Kidney capillary endothelial cell (primary cell): ENCODE measurements at regions not wholly inside any gene's neighbourhood (a gene's known extent, or its start where the extent isn't known, plus 50 kb on each side); places are given as distances from the start of the nearest gene placed in this dataset.

Experiments
- DNase-seq: peaks from one replicate; pipeline ENCODE4 v3.0.0-alpha.2; 2018; ENCODE audit warnings: low spot score

DNA sequence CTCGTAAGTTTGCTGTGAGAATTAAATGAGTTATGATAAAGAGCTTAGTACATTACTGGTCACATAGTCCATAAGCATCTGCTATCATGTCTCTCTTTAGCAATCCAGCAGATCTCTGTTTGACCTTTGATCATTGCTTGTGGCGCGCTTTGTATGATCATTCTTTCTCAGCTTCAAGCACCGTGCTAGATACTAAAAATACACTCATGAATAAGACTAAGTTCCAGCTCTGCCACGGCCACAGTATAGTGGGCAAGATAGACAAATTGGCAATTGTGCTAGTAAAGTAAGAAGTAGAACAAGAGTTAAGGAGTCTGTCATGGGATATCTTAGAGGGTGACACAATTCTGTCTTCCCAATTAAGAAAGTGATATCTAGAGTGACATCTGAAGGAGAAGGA, 75.2 kb upstream of the ADGRF1 start:
- DNase-seq: no peak

DNA sequence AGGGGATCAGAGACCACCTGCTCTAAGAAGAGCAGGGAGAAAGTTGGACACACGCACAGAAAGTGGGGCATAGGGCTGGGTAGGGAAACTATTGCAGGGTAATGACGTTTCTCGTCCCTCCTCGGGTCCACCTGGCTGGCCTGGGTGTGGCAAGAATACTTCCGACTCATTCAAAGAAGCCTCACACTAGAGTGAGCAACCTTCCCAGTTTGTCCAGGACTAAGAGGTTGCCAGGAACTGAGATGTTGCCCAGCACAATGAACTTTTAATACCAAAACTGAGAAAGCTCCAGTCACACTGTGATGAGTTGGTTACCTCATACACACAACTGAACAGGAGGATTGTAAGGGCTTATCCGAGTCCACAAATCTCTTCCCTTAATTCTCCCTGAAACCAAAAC, 74.5 kb upstream of the ADGRF1 start:
- no peak for DNase-seq

DNA sequence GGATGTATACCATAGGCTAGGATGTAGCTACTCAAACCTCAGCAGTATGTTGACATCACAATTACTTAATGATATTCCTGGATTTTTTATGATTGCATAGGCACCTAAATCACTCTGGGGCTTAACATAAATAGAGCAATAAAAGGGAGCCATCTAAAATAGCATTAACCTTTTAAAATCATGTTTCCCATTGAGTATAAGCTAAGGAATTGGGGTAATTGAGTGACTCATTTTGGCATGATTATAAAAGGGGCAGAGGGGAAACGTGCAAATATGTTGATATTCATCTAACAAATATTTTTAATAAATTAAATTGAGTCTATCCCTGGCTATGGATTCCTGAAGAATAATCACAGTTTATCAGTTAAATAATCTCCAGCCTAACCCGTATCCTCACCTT, 74.0 kb upstream of the ADGRF1 start:
- DNase-seq: no peak

DNA sequence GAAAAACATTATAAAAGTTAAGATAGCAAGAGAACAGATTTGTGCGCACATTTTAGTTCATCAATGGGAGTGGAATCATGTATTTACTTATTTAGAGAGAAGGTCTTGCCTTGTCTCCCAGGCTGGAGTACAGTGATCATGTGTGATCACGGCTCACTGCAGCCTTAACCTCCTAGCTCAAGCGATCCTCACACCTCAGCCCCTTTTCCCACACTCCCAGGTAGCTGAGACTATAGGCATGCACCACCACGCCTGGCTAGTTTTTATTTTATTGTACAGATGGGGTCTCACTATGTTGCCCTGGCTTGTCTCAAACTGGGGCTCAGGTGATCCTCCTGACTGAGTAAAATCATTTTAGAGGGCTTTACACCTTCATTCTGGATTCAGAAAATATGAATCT, 72.3 kb upstream of the ADGRF1 start:
- no peak for DNase-seq

DNA sequence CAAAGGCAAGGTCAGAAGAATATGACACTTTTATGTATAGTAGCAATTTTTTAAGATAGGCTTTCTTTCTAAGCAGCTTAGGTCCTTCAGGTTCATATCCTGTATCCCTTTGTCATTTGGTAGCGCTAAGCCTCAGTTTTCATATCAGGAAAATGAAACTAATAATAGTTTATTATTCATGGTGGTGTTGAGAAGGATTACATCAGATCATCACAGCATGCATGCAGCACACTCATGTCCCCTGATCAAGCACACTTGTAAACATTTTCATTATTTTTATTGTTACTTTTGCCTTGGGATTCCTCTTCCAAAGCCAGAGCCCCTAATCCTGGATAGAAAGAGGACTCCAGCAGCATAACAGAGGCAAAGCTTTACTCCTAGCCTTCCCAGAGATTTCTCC, 70.2 kb upstream of the ADGRF1 start:
- no peak for DNase-seq

DNA sequence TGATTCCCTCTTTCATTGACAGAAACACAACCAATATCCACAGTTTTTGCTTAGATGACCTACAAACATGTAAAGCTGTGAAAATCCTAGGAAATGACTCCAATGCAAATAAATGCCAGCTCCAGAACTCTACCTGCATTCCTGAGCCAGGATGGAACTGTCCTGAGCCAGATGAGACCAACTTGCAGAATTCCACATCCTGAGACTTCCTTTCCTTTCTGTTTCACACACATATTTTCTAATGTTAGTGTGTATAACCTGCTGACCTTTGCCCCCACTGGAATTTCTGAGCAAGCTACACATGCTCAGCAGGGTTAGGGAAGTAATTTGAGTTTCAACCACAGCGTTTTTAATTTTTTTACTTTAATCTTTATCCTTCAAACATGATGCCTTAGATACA, 69.6 kb upstream of the ADGRF1 start:
- DNase-seq: no peak

DNA sequence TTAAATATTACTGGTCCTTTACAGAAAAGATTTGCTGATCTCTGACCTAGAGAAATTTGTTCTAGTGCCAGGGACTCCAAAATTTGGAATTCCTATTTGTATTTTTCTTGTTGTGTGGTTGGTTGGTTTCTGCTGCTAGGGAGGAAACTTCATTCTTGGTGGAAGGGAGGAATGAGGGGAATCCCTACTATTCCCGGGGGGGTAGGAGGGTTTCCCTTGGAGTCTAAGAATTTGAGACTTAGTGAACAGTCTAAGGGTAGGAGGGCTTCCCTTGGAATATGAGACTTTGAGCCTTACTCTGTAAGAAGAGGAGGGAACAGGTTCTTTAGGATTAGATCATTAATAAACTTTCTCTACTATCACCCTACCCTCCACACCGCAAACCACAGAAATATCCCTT, 67.1 kb upstream of the ADGRF1 start:
- DNase-seq: no peak

DNA sequence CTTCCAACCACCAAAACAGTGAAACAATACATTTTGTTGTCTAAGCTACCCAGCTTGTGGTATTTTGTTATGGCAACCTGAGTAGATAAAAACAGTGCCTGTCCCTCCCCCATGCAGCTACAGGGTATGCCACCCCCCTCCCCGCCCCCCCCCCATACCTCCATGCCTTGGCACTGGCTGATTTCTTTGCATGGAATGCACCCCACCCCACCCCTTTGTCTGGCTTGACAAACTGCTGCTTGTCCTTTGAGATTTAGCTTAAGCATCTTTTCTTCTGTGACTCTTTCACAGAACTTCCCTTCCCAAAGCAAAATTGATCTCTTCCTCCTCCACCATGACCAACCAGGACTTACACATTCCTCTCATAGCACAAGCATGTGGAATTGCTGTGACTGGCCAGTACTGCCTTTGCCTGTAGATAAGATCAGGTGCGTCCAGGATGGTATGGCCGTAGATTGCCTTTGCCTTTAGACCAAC, 64.6 kb upstream of the ADGRF1 start:
- no peak for DNase-seq

DNA sequence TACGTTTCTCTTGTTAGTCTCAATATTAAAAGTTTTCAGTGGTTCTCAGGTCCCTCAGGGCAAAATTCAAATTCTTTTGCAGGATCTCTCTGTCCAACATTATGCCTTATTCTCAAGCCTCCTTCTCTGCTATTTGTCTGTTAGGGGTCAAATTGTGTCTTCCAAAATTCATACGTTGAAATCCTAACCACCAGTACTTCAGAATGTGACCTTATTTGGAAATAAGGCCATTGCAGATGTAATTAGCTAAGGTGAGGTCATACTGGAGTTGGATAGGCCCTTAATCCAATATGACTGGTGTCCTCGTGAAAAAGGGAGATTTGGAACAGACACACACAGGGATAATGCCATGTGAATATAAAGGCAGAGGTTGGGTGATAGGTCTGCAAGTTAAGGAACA, 64.1 kb upstream of the ADGRF1 start:
- no peak for DNase-seq

DNA sequence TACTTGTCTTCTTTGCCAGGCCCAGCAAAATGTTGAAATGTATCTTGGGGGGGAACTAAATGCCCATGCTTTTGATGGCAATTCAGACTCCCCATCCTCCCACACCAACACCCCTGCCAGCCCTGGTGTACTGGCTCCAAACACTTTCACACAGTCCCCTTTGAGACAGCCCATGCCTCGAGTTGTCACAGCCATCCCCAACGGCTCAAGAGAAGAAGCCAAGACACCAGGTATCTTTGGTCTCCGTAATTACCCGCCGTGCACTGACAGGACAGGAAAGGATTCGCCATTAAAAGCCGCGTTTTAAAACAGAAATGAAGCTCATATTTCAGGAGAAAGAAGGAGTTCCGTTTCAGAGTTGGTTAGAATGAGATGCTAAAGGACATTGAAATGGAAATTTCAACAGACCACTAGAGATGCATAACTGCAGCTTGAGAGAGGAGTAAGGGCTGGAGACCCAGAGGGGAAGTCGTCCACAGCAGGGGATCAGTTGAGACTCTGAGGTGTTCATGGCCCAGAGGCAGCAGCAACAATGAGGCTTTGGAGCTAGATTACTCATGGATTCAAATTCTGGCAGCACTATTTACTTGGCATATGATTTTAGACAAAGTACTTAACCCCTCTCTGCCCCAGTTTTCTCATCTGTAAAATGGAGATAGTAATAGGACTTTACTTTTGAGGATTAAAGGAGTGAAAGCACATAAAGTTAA, 63.5 kb upstream of the ADGRF1 start:
- no peak for DNase-seq

DNA sequence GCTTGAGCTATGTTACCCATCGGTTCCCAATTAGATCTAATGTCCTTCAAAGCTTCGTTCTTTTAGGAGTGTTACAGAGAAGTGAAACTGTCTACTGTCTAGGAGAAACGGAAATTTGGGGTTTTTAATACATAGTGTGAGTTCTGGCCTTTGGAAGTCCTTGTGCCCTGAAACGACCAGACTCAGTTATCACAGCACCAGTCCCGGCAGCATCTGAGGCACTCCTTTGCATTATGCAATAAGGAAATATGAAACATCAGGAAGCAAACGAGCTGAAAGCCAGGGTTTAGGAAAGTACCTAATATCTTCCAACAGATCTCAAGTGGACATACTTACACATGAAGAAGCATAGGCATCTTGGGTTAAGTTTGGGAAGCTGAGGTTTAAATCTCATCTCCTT, 61.8 kb upstream of the ADGRF1 start:
- no peak for DNase-seq

DNA sequence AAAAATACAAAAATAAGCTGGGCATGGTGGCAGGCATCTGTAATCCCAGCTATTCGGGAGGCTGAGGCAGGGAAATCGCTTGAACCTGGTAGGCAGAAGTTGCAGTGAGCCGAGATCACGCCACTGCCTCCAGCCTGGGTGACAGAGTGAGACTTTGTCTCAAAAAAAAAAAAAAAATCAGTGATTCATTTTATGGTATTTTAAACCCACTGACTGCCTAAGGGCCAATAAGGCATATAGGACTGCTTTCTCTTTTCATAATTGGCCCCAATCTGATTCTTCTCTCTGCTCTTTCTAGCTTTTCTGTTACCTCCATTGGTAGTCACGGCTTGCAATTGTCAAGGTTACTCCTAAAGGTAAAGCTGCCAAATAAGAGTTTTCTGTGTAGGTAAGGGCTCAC, 60.2 kb upstream of the ADGRF1 start:
- no peak for DNase-seq

DNA sequence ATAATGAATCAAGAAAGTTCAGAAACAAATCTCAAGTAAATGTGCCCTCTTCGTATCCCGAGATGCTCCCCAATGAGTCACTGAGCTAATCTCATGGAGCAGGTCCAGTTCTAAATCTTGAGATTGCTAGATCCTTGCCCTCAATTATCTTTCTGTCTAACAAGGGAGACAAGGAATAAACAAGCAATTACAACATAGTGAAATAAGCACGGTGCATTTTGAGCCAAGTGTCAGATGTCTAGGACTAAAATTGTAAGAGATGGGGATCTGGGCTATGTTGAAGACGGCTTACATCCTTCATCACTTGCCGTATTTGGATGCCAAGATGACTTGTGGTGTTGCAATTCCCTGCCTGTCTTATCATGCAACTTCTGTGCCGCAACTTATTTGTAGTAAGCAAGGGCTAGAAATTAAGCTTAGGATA, 56.5 kb upstream of the ADGRF1 start:
- no peak for DNase-seq

DNA sequence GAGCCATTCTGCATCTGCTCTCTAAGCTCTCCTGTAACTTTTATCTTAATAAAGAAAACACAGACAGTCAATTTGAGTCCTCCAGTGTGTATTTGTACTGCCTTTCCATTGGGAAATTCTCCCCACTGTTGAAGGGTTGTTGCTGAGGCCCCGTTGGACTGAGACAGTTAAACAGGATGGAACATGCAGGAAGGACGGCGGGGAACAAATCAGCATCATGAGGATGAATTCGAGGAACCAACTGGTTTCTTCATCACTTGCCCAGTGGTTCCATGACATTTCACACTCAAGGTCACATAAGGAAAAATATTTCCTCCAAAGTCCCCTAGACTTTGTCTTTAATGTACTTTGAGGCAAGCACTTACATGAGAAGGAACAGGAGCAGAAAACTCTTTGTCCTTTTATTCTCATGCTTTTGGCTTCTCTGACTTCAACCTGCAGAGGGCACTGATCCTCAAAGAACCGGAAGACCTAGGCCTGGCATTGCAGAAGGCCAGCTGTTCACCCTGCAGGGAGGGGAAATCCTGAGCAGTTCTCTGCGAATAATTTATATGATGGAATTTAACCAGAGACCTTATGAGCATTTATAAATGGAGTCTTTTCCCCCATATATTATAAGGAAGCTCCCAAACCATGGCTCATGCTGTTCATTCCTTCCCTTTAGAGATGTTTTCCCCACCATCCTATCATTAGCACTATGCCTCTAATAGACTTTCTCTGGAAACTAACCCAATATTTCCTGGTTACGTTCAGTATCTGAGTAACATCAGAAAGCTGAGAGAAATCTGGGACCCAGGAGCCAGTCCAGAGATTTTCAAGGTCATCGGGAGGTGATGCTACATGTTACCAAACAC, 55.2 kb upstream of the ADGRF1 start:
- peak; percentile 67 for DNase-seq

DNA sequence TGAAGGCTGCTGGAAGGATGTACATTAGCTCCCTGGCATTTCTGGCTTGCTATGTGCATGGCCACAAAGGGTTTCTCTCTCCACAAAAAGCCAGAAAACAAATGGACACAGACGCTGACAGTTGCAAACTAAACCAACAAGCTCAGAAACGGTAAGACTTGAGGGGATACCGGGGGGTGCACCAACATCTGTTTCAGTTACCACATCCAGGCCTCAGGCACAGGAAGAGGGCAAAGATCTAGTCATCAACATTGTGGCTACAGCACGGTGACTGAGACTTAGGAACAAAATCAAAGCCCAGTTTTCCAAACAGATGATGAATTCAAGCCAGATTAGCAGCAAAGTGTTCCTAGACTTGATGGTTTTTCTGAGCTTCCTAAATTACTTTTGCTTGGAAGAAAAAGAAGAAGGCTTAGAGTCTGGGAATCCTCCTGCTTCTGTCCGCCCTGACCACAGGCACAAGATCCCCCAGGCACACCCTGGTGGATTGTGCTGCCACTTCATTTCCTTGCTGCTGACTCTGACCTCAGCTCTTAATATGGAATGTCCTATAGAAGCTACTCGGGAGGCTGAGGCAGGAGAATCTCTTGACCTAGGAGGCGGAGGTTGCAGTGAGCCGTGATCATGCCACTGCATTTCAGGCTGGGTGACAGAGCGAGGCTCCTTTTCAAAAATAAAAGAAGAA, 54.2 kb upstream of the ADGRF1 start:
- no peak for DNase-seq

DNA sequence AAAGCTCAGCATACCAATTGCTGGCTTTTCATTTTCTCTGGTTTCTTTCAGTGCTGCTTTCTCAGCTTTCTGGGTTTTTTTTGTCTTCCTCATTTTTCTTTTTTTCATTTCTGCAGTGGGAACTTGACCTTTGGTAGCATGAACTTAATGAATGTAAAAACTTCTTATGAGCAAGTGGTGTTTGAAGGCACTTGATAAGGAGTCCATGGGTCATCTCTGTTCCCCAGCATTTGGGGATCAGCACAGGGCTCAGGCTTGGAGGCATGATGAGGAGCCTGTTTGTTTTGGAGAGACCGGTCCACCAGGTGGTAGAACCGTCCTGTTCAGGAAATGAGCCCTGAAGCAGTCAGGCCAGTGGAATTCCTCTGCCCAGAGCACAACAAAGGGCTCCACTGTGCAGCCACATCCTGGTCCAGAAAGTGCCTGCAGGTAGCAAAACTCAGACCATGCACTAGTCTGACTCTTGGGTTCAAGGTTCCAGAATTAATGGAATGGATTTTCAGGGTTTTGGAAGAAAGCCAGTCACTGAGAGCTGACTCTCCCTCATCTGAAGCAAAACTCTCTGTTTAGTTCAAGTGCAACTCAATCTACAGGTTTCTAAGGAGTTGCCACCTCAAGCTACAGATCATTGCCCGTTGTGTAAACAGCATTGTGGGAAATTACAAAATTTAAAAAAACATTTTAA, 52.3 kb upstream of the ADGRF1 start:
- peak; percentile 34 for DNase-seq

DNA sequence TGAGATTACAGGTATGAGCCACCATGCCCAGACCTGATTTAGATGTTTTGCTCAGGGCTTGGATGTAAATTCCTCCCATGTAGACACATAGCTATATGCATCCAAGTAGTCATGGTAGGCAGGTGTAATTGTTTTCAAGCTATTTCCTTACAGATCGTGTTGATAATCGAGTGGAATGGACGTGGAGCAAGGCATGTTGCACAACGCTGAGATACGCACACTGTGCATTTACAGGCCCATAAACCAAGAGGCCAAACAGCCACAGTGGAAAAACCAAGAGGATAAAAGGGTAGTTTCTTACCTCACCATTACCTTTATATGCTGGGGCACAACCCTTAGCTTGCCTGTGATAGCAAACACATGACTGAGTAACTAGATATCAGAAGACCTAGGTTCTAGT, 51.0 kb upstream of the ADGRF1 start:
- DNase-seq: no peak

DNA sequence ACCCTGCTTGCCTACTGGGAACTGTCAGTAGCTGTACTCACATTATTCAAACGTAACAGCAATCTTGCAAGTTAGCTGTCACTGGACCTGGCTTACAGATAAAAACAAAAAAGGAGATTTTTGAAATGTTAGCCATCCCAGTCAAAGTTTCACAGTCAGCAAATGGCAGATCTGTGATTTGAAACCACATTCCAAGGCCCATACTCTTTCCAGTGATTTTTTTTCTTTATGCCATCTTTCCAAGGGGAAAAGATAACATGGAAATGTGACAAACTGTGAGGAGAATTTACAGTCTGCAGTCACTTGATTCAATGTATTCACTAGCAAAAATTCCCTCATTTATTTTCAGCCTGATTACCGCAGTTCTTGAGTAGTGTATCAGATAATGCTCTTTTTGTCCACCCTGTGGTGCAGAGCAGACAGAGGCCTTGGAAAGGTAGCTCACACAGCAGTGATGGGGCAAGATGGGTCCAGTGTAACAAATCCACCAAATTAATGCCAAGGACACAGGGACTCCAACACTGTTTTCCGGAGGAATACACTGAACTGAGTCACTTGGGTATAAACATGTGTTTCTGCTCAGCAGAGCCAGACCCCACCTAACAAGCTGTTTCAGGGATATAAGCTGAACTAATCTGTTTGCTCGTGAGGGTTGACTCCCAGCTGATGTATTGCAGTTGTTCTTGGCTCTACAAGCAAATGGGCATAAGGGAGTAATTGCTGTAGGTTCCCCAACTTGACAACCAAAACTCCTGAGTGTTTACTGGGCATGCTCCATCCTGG, 49.9 kb upstream of the ADGRF1 start:
- no peak for DNase-seq
